ENCODE measurements at regions not wholly inside any gene's neighbourhood (a gene's known extent, or its start where the extent isn't known, plus 50 kb on each side); places are given as distances from the start of the nearest gene placed in this dataset.

DNA sequence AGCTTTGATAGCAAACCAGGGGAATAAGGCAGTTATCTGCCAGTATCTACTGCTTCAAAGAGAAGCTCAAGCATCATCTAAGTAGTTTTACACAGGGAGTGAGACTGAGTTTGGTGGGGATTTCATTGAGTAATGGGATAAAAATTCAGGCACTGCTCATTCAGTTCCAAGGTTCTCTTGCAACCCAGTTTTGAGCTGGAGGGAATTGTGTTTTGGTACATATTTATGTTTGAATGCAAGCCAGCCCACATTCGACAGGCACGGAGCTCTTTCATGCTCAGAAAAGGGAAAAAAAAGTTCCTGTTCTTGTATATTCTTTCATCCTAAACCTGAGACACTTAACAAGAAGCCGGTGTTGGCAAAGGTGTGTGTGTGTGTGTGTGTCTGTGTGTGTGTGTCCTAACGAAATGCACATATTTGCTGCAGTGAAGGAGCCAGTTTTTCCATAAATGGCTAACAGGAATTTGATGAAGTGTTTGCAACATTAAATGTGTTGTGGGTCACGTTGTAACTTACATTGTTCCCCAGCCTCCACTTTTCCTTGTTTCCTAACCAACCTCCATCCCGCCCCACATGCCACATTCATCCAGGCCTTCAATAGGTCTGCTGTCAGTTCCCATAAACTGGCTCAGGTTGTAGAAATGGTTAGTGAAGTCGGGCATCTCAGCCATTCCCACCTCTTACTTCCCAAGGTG lies 311.1 kb downstream of the TXNL1 start:
- intact Hi-C loops (cut with DNase I): no loop called here
- H3K27ac ChIP-seq: no peak overlapping the region

DNA sequence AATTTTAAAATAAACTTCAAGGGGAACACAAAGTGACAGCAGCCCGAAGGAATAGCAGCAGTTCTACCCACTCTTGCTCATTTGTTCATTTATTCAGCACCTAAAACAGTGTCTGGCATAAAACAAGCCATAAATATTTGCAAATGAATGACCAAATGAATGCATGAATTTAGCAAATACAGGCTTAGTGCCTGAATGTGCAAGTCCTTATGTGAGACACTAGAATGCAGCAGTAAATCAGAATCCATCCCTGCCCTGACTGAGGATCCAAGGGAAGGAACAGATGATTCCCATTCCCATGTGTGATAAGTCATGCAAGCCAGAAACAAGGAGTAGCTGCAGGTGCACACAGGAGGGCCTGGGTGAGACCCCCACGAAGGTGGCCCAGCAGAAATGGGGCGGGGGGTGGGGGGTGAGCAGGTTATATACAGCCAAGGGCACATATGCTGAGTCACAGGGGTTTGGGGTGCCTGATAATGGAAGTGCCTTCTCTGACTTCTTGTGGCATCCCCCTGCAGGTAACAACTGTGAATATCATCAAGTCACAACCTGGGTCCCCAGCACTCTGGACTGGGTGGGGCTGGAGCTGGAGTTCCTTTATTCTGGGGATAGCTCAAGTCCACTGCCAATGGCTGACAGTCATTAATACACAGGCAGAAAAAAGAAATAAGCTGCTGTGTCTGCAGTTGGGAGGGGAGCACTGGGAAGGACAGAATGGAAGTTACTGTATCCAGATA lies 311.9 kb downstream of the TXNL1 start:
- DNase-seq: no peak
- 48 to 88% (median 68%) methylated on average over 3 of the region's 3 CpGs for WGBS, 4 donors
- Histone ChIP-seq H3K9me3 (replicated peaks in 1 of 3) (no peaks in the 10 kb centered on the region), H3K27ac (no peak overlapping the region), H3K27me3 (no peaks in the 10 kb centered on the region), H3K4me1 (replicated peaks in 1 of 2) (peaks cover 0 to 1% of the 10 kb centered on the region in 2 donors), H3K36me3 (replicated peaks in 1 of 2) (no peaks in the 10 kb centered on the region), H3K4me3 (no peak overlapping the region)
- TF ChIP-seq CTCF (IDR thresholded peaks at IDR 0.05) (no peak), POLR2A (IDR thresholded peaks at IDR 0.05) (no peak)
- intact Hi-C loops (cut with DNase I): no loop called here

More for the DNA sequence above, 311.1 kb downstream of the TXNL1 start:
- no peaks in the 10 kb centered on the region for H3K36me3 ChIP-seq (replicated peaks in 1 of 2)
- no peaks in the 10 kb centered on the region for H3K9me3 ChIP-seq (replicated peaks in 1 of 3)
- no peak overlapping the region for H3K4me3 ChIP-seq
- TF ChIP-seq CTCF (IDR thresholded peaks at IDR 0.05) (no peak), POLR2A (IDR thresholded peaks at IDR 0.05) (no peak)
- WGBS, 4 donors: 64 to 82% (median 76%) methylated on average over 7 of the region's 7 CpGs
- no peak for DNase-seq
- no peaks in the 10 kb centered on the region for H3K4me1 ChIP-seq (replicated peaks in 1 of 2)
- no peaks in the 10 kb centered on the region for H3K27me3 ChIP-seq

DNA sequence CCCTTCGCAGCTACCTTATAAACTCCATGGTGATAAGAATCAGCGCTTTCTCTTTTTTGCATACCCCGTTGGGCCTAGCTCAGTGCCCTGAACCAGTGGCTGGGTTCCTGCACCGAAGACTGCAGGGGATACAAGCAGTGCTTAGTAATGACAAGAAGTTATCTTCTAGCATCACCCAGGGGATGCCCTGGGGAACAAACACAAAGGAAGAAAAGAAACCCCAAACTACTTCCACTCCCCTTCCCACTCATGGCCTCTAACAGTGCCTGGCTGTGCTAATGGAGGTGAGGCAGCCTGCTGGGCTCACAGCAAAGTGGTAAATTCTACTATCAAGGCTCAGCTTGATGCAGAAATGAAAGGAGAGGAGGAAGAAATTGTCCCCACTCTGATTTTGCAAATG lies 314.7 kb downstream of the TXNL1 start:
- H3K27me3 ChIP-seq: no peaks in the 10 kb centered on the region
- DNase-seq: no peak
- no peak overlapping the region for H3K27ac ChIP-seq
- H3K4me3 ChIP-seq: no peak overlapping the region
- no peaks in the 10 kb centered on the region for H3K9me3 ChIP-seq (replicated peaks in 1 of 3)
- WGBS, 4 donors: 70 to 84% (median 73%) methylated on average over 4 of the region's 4 CpGs
- TF ChIP-seq POLR2A (IDR thresholded peaks at IDR 0.05) (no peak), CTCF (IDR thresholded peaks at IDR 0.05) (no peak)
- H3K36me3 ChIP-seq (replicated peaks in 1 of 2): no peaks in the 10 kb centered on the region
- intact Hi-C loops (cut with DNase I): no loop called here
- peaks cover 0 to 7% of the 10 kb centered on the region in 2 donors for H3K4me1 ChIP-seq (replicated peaks in 1 of 2)

GRCh38 chr18:56322406-56322805 lies 316.0 kb downstream of the TXNL1 start:
- no peaks in the 10 kb centered on the region for H3K9me3 ChIP-seq (replicated peaks in 1 of 3)
- H3K27me3 ChIP-seq: no peaks in the 10 kb centered on the region
- no peak overlapping the region for H3K4me3 ChIP-seq
- no peak overlapping the region for H3K27ac ChIP-seq
- intact Hi-C loops (cut with DNase I): no loop called here
- no peaks in the 10 kb centered on the region for H3K36me3 ChIP-seq (replicated peaks in 1 of 2)
- WGBS, 4 donors: 75 to 83% (median 82%) methylated on average over 3 to 9 of the region's 9 CpGs
- TF ChIP-seq POLR2A (IDR thresholded peaks at IDR 0.05): no peak
- no peak for TF ChIP-seq CTCF (IDR thresholded peaks at IDR 0.05)
- H3K4me1 ChIP-seq (replicated peaks in 1 of 2): peaks cover 0 to 7% of the 10 kb centered on the region in 2 donors
- no peak for DNase-seq
